ENCODE measurements at regions not wholly inside any gene's neighbourhood (a gene's known extent, or its start where the extent isn't known, plus 50 kb on each side); places are given as distances from the start of the nearest gene placed in this dataset.

GRCh38 chr11:24239930-24240329, 256.9 kb upstream of the LUZP2 start:
- TF ChIP-seq POLR2A (IDR thresholded peaks at IDR 0.05) (no peak), CTCF (IDR thresholded peaks at IDR 0.05) (no peak)
